ENCODE measurements at regions not wholly inside any gene's neighbourhood (a gene's known extent, or its start where the extent isn't known, plus 50 kb on each side); places are given as distances from the start of the nearest gene placed in this dataset.

GRCh38 chr4:53929955-53930798 lies 134.2 kb downstream of the CHIC2 start:
- no peak for TF ChIP-seq GATA1 (IDR thresholded peaks at IDR 0.05; ENCODE audit: low read depth, low read length)
- TF ChIP-seq POLR2A (IDR thresholded peaks at IDR 0.05; ENCODE audit: low read length) = no peak
- DNase-seq = peak; percentile 63 to 75

- no peak for TF ChIP-seq GATA1 (IDR thresholded peaks at IDR 0.05; ENCODE audit: low read depth, low read length)
- TF ChIP-seq POLR2A (IDR thresholded peaks at IDR 0.05; ENCODE audit: low read length) = no peak
- DNase-seq = no peak
These were observed 135.1 kb downstream of the CHIC2 start for GRCh38 chr4:53929311-53929710.

- TF ChIP-seq GATA1 (IDR thresholded peaks at IDR 0.05; ENCODE audit: low read depth, low read length) = no peak
- DNase-seq = no peak
These were observed 135.6 kb downstream of the CHIC2 start for GRCh38 chr4:53928825-53929224.

GRCh38 chr4:53925050-53925605 lies 139.3 kb downstream of the CHIC2 start:
- no peak for DNase-seq

GRCh38 chr4:53924333-53925049 lies 139.9 kb downstream of the CHIC2 start:
- no peak for DNase-seq
- no peak for TF ChIP-seq GATA1 (IDR thresholded peaks at IDR 0.05; ENCODE audit: low read depth, low read length)
- TF ChIP-seq POLR2A (IDR thresholded peaks at IDR 0.05; ENCODE audit: low read length) = no peak

More at GRCh38 chr4:53925050-53925605, 139.3 kb downstream of the CHIC2 start:
- TF ChIP-seq POLR2A (IDR thresholded peaks at IDR 0.05; ENCODE audit: low read length) = no peak
- TF ChIP-seq GATA1 (IDR thresholded peaks at IDR 0.05; ENCODE audit: low read depth, low read length) = no peak

GRCh38 chr4:53923921-53924320 lies 140.5 kb downstream of the CHIC2 start:
- DNase-seq = no peak
- TF ChIP-seq GATA1 (IDR thresholded peaks at IDR 0.05; ENCODE audit: low read depth, low read length) = no peak
- no peak for TF ChIP-seq POLR2A (IDR thresholded peaks at IDR 0.05; ENCODE audit: low read length)

- DNase-seq = no peak
- TF ChIP-seq GATA1 (IDR thresholded peaks at IDR 0.05; ENCODE audit: low read depth, low read length) (no peak), POLR2A (IDR thresholded peaks at IDR 0.05; ENCODE audit: low read length) (no peak)
These were observed 142.5 kb downstream of the CHIC2 start for GRCh38 chr4:53921856-53922255.

- TF ChIP-seq POLR2A (IDR thresholded peaks at IDR 0.05; ENCODE audit: low read length) = no peak
- TF ChIP-seq GATA1 (IDR thresholded peaks at IDR 0.05; ENCODE audit: low read depth, low read length) = no peak
- DNase-seq = no peak
These were observed 143.5 kb downstream of the CHIC2 start for GRCh38 chr4:53920883-53921282.

GRCh38 chr4:53920116-53920515 lies 144.3 kb downstream of the CHIC2 start:
- no peak for DNase-seq
- TF ChIP-seq GATA1 (IDR thresholded peaks at IDR 0.05; ENCODE audit: low read depth, low read length) (no peak), POLR2A (IDR thresholded peaks at IDR 0.05; ENCODE audit: low read length) (no peak)

GRCh38 chr4:53919535-53919934 lies 144.9 kb downstream of the CHIC2 start:
- DNase-seq = no peak
- TF ChIP-seq POLR2A (IDR thresholded peaks at IDR 0.05; ENCODE audit: low read length) (no peak), GATA1 (IDR thresholded peaks at IDR 0.05; ENCODE audit: low read depth, low read length) (no peak)

- no peak for DNase-seq
- TF ChIP-seq GATA1 (IDR thresholded peaks at IDR 0.05; ENCODE audit: low read depth, low read length) (no peak), POLR2A (IDR thresholded peaks at IDR 0.05; ENCODE audit: low read length) (no peak)
These were observed 146.7 kb downstream of the CHIC2 start for GRCh38 chr4:53917729-53918128.

- DNase-seq = no peak
- no peak for TF ChIP-seq GATA1 (IDR thresholded peaks at IDR 0.05; ENCODE audit: low read depth, low read length)
- no peak for TF ChIP-seq POLR2A (IDR thresholded peaks at IDR 0.05; ENCODE audit: low read length)
These were observed 147.9 kb downstream of the CHIC2 start for GRCh38 chr4:53916431-53916889.

GRCh38 chr4:53914313-53915016 lies 149.9 kb downstream of the CHIC2 start:
- TF ChIP-seq GATA1 (IDR thresholded peaks at IDR 0.05; ENCODE audit: low read depth, low read length) = no peak
- no peak for TF ChIP-seq POLR2A (IDR thresholded peaks at IDR 0.05; ENCODE audit: low read length)
- DNase-seq = no peak

GRCh38 chr4:53913771-53914170 lies 150.6 kb downstream of the CHIC2 start:
- TF ChIP-seq GATA1 (IDR thresholded peaks at IDR 0.05; ENCODE audit: low read depth, low read length) (no peak), POLR2A (IDR thresholded peaks at IDR 0.05; ENCODE audit: low read length) (no peak)
- DNase-seq = no peak

Measured in erythroblast (primary cell).